HCT116 (cell line): ENCODE measurements at regions not wholly inside any gene's neighbourhood (a gene's known extent, or its start where the extent isn't known, plus 50 kb on each side); places are given as distances from the start of the nearest gene placed in this dataset.

Experiments used
- EZH2phosphoT487 ChIP-seq: fragments of 200-600 bp; IDR thresholded peaks from 2 replicates; pipeline ENCODE4 v1.6.1; 2018; ENCODE audit warnings: antibody characterized with exemption, borderline replicate concordance
- MAX ChIP-seq: IDR thresholded peaks from 2 replicates; pipeline ENCODE4 v1.6.1; 2012
- POLR2A ChIP-seq: IDR thresholded peaks from 2 replicates; pipeline ENCODE4 v1.7.0; 2011; ENCODE audit warnings: borderline replicate concordance; ENCODE audit not compliant: insufficient read depth, insufficient read length; ENCODE audit errors: extremely low read depth
- POLR2AphosphoS5 ChIP-seq: IDR thresholded peaks from 2 replicates; pipeline ENCODE4 v1.6.1; 2011; ENCODE audit warnings: mild to moderate bottlenecking, low read depth, low read length, moderate library complexity
- REST ChIP-seq: IDR thresholded peaks from 2 replicates; pipeline ENCODE4 v1.6.1; 2012; ENCODE audit warnings: low read depth
- SIN3A ChIP-seq: IDR thresholded peaks from 2 replicates; pipeline ENCODE4 v1.6.1; 2012; ENCODE audit warnings: low read depth
- SRF ChIP-seq: IDR thresholded peaks from 2 replicates; pipeline ENCODE4 v1.6.1; 2012; ENCODE audit warnings: low read depth
- TF ChIP-seq, protein P1 (sequence below), 3 experiments: fragments of 200-600 bp in 1 of 3; sonication (generic) in 1 of 3; IDR thresholded peaks in 2 of 3; conservative IDR thresholded peaks in 1 of 3; 2 replicates each; pipeline ENCODE4 v1.5.1; 2012 to 2017; ENCODE audit warnings: low read depth in 2 of 3, low read length in 2 of 3, antibody characterized with exemption in 1 of 3, borderline replicate concordance in 1 of 3, control low read depth in 1 of 3, mild to moderate bottlenecking in 1 of 3, mixed read lengths in 1 of 3, mixed run types in 1 of 3, moderate library complexity in 1 of 3; ENCODE audit not compliant: insufficient read depth in 1 of 3

DNA sequence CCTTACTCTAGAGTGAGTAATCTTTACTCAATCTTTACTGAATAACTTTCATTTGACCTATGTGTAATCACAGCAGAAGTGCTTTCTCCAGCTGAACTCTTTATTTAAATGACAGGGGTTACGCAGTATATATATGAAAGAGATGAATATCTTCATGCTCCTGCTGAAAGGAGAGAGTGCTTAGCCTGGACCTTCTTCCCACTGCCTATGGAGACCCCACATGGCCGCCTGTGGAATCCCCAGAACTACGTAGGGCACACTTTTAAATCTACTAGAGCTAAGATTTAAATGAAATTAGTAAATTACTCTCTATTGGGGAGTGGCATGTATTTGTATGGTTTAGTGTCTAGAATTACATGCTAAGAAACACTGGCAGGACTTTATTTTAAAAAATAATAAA, 391.2 kb downstream of the ANKRD50 start:
- TF ChIP-seq EZH2phosphoT487 = no peak
- no peak for TF ChIP-seq POLR2A
- TF ChIP-seq, protein P1, sequence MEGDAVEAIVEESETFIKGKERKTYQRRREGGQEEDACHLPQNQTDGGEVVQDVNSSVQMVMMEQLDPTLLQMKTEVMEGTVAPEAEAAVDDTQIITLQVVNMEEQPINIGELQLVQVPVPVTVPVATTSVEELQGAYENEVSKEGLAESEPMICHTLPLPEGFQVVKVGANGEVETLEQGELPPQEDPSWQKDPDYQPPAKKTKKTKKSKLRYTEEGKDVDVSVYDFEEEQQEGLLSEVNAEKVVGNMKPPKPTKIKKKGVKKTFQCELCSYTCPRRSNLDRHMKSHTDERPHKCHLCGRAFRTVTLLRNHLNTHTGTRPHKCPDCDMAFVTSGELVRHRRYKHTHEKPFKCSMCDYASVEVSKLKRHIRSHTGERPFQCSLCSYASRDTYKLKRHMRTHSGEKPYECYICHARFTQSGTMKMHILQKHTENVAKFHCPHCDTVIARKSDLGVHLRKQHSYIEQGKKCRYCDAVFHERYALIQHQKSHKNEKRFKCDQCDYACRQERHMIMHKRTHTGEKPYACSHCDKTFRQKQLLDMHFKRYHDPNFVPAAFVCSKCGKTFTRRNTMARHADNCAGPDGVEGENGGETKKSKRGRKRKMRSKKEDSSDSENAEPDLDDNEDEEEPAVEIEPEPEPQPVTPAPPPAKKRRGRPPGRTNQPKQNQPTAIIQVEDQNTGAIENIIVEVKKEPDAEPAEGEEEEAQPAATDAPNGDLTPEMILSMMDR (IDR thresholded peaks at IDR 0.05 in 2 of 3, conservative IDR thresholded peaks at IDR 0.05 in 1 of 3; ENCODE audit: borderline replicate concordance in 1 of 3, insufficient read depth in 1 of 3, low read depth in 2 of 3, low read length in 2 of 3) = no peak
- TF ChIP-seq MAX = no peak
- TF ChIP-seq SRF = no peak
- no peak for TF ChIP-seq SIN3A
- TF ChIP-seq REST = no peak
- TF ChIP-seq POLR2AphosphoS5 = no peak
